Trophoblast cell (in vitro differentiated cells and primary cell): ENCODE measurements at regions not wholly inside any gene's neighbourhood (a gene's known extent, or its start where the extent isn't known, plus 50 kb on each side); places are given as distances from the start of the nearest gene placed in this dataset.

ENCODE experiments used
- DNase-seq, 2 donors: peaks; one replicate each; pipeline ENCODE4 v3.0.0-alpha.2; 2016
- H2AFZ ChIP-seq: 2 replicates; pipeline ENCODE4 v1.6.1; 2013; ENCODE audit warnings: low read length, moderate library complexity, mild to moderate bottlenecking; ENCODE audit not compliant: insufficient read depth, poor library complexity
- H2AK5ac ChIP-seq: 2 replicates; pipeline ENCODE4 v1.6.1; 2013; ENCODE audit warnings: mild to moderate bottlenecking, low read length
- H2BK120ac ChIP-seq: 2 replicates; pipeline ENCODE4 v1.6.1; 2013; ENCODE audit warnings: low read length, mild to moderate bottlenecking, moderate library complexity; ENCODE audit not compliant: insufficient read depth, poor library complexity
- H2BK12ac ChIP-seq: 2 replicates; pipeline ENCODE4 v1.6.1; 2013; ENCODE audit warnings: mild to moderate bottlenecking, low read length, moderate library complexity
- H2BK5ac ChIP-seq: 2 replicates; pipeline ENCODE4 v1.6.1; 2013; ENCODE audit warnings: low read length, low read depth, moderate library complexity, mild to moderate bottlenecking; ENCODE audit not compliant: poor library complexity
- H3K14ac ChIP-seq: 2 replicates; pipeline ENCODE4 v1.6.1; 2013; ENCODE audit warnings: mild to moderate bottlenecking, low read length
- H3K18ac ChIP-seq: 2 replicates; pipeline ENCODE4 v1.6.1; 2013; ENCODE audit warnings: mild to moderate bottlenecking, low read length
- H3K23ac ChIP-seq: 2 replicates; pipeline ENCODE4 v1.6.1; 2013; ENCODE audit warnings: low read length
- H3K27ac ChIP-seq: 2 replicates; pipeline ENCODE4 v1.5.1; 2013; ENCODE audit warnings: low read depth, mild to moderate bottlenecking, inconsistent platforms, low read length, moderate library complexity
- H3K27me3 ChIP-seq: 2 replicates; pipeline ENCODE4 v1.6.1; 2013; ENCODE audit warnings: inconsistent platforms, mild to moderate bottlenecking, low read length, moderate library complexity; ENCODE audit not compliant: insufficient read depth
- H3K36me3 ChIP-seq, 2 experiments: 1 replicate in 1 of 2; 2 replicates in 1 of 2; pipeline ENCODE4 v1.6.1; 2013; ENCODE audit warnings: low read length in 2 of 2, mild to moderate bottlenecking in 2 of 2, moderate library complexity in 1 of 2; ENCODE audit not compliant: insufficient read depth in 2 of 2, control insufficient read depth in 1 of 2
- H3K4ac ChIP-seq: 2 replicates; pipeline ENCODE4 v1.6.1; 2013; ENCODE audit warnings: low read depth, mild to moderate bottlenecking, low read length, moderate library complexity
- H3K4me1 ChIP-seq, 2 experiments: 1 replicate in 1 of 2; 2 replicates in 1 of 2; pipeline ENCODE4 v1.6.1; 2013; ENCODE audit warnings: low read length in 2 of 2, mild to moderate bottlenecking in 2 of 2, moderate library complexity in 1 of 2; ENCODE audit not compliant: insufficient read depth in 2 of 2, control insufficient read depth in 1 of 2
- H3K4me2 ChIP-seq: 2 replicates; pipeline ENCODE4 v1.6.1; 2013; ENCODE audit warnings: inconsistent platforms, mild to moderate bottlenecking, low read length, moderate library complexity
- H3K4me3 ChIP-seq: 2 replicates; pipeline ENCODE4 v1.5.1; 2013; ENCODE audit warnings: mild to moderate bottlenecking, low read depth, low read length, inconsistent platforms
- H3K79me1 ChIP-seq: one replicate; pipeline ENCODE4 v1.6.1; 2013; ENCODE audit warnings: low read length
- H3K79me2 ChIP-seq: 2 replicates; pipeline ENCODE4 v1.6.1; 2013; ENCODE audit warnings: low read length, mild to moderate bottlenecking; ENCODE audit not compliant: control insufficient read depth, insufficient read depth, poor library complexity
- H3K9ac ChIP-seq: 2 replicates; pipeline ENCODE4 v1.6.1; 2013; ENCODE audit warnings: mild to moderate bottlenecking, low read length
- H3K9me3 ChIP-seq: 2 replicates; pipeline ENCODE4 v1.6.1; 2013; ENCODE audit warnings: low read depth, mild to moderate bottlenecking, control low read depth, inconsistent platforms, low read length; ENCODE audit not compliant: insufficient read depth
- H4K12ac ChIP-seq: 2 replicates; pipeline ENCODE4 v1.6.1; 2013; ENCODE audit warnings: low read depth, mild to moderate bottlenecking, low read length, moderate library complexity
- H4K8ac ChIP-seq: 2 replicates; pipeline ENCODE4 v1.6.1; 2013; ENCODE audit warnings: low read depth, mild to moderate bottlenecking, low read length, moderate library complexity
- H4K91ac ChIP-seq: one replicate; pipeline ENCODE4 v1.6.1; 2013; ENCODE audit warnings: low read depth, mild to moderate bottlenecking, low read length, moderate library complexity
- WGBS: extraction: QIAGEN DNeasy Blood & Tissue Kit; methylation state at CpG from one replicate; pipeline ENCODE4 v1.1.7; 2013; ENCODE audit warnings: missing lambda C conversion rate; ENCODE audit not compliant: insufficient read length, insufficient coverage; ENCODE audit errors: extremely low coverage; 5-methylcytosine and 5-hydroxymethylcytosine counted together

DNA sequence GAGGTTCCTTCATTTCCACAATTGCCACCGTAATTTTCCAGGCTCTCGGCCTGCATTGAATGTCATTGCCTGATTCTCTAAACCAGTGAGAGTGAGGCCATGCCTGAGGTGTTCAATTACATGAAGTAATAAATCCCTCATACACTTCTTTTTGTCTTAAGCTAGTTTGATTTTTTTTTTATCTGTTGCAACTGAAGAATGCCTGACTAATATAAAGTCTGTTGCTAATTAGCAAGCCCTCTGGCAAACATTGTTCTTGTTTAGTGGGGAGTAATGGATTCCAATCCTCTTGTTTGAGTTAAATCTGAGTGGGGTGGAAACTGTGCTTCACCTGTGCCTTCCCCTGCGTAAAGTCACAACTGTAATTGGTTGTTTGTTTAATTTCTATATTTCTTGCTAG is 338.1 kb upstream of the ATP10B start:
- H3K36me3 ChIP-seq: no peaks in the 10 kb centered on the region
- no peak overlapping the region for H3K4me3 ChIP-seq
- DNase-seq: no peak
- WGBS: no CpG with 5 or more reads among the region's 3 CpGs
- H2BK120ac ChIP-seq: no peak overlapping the region
- no peak overlapping the region for H4K91ac ChIP-seq
- H2AFZ ChIP-seq: no peak overlapping the region
- no peaks in the 10 kb centered on the region for H3K9me3 ChIP-seq
- H3K4me2 ChIP-seq: no peak overlapping the region
- H3K23ac ChIP-seq: no peak overlapping the region
- no peak overlapping the region for H3K9ac ChIP-seq
- no peak overlapping the region for H3K27ac ChIP-seq
- H3K79me2 ChIP-seq: no peaks in the 10 kb centered on the region
- no peak overlapping the region for H2BK5ac ChIP-seq
- no peak overlapping the region for H2AK5ac ChIP-seq
- H3K18ac ChIP-seq: no peak overlapping the region
- no peak overlapping the region for H4K8ac ChIP-seq
- no peak overlapping the region for H4K12ac ChIP-seq
- H3K79me1 ChIP-seq: no peaks in the 10 kb centered on the region
- H3K4me1 ChIP-seq: no peaks in the 10 kb centered on the region
- H3K4ac ChIP-seq: no peak overlapping the region
- no peaks in the 10 kb centered on the region for H3K27me3 ChIP-seq
- no peak overlapping the region for H2BK12ac ChIP-seq
- H3K14ac ChIP-seq: no peak overlapping the region

DNA sequence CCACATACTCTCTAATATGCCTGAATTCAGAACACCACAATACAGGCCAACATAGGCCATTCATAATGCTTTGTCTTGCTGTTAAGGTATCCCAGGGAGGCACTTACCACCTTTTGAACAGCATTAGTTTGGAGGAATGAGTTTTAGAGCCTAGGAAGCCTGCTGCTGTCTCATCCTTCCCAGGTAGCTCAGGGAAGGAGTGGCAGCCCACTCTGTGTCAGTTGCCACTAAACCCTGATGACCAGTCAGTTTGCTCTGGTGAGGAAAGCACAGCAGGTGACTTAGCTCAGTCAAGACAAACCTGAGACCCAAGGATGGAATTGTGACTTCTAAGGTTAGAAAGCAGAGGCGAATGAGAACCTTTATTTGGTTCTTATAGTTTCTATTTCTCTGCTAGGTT is 337.4 kb upstream of the ATP10B start:
- Histone ChIP-seq H3K9me3 (no peaks in the 10 kb centered on the region), H3K4me3 (no peak overlapping the region), H4K8ac (no peak overlapping the region), H3K36me3 (no peaks in the 10 kb centered on the region), H3K27me3 (no peaks in the 10 kb centered on the region), H3K27ac (no peak overlapping the region), H3K4me1 (no peaks in the 10 kb centered on the region), H2AK5ac (no peak overlapping the region), H4K91ac (no peak overlapping the region), H4K12ac (no peak overlapping the region), H3K14ac (no peak overlapping the region), H3K4ac (no peak overlapping the region), H2BK12ac (no peak overlapping the region), H3K79me1 (no peaks in the 10 kb centered on the region), H2AFZ (no peak overlapping the region), H2BK120ac (no peak overlapping the region), H3K23ac (no peak overlapping the region), H3K18ac (no peak overlapping the region), H3K79me2 (no peaks in the 10 kb centered on the region), H3K4me2 (no peak overlapping the region), H3K9ac (no peak overlapping the region), H2BK5ac (no peak overlapping the region)
- WGBS: no CpG with 5 or more reads among the region's 1 CpG
- no peak for DNase-seq

DNA sequence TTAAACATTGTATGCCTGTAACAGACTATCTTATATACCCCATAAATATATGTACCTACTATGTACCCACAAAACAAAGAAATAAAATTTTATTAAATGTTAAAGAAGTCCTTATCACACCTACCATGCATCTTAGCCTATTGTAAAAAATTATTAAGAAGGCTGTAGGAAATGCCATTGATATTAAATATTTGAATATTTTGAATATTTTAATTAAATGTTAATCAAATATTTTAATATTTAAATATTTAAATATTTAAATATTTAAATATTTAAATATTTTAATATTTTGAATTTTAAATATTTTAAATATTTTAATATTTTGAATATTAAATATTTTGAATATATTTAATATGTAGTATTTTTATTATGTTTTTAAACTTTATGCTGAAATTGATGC is 331.5 kb upstream of the ATP10B start:
- Histone ChIP-seq H3K9me3 (no peaks in the 10 kb centered on the region), H3K23ac (no peak overlapping the region), H2AK5ac (no peak overlapping the region), H3K14ac (no peak overlapping the region), H3K9ac (no peak overlapping the region), H3K4me2 (no peak overlapping the region), H2BK5ac (no peak overlapping the region), H3K27me3 (no peaks in the 10 kb centered on the region), H3K79me1 (no peaks in the 10 kb centered on the region), H3K4ac (no peak overlapping the region), H2AFZ (no peak overlapping the region), H3K4me1 (no peaks in the 10 kb centered on the region), H2BK120ac (no peak overlapping the region), H2BK12ac (no peak overlapping the region), H4K12ac (no peak overlapping the region), H3K4me3 (no peak overlapping the region), H3K36me3 (no peaks in the 10 kb centered on the region), H4K91ac (no peak overlapping the region), H3K79me2 (no peaks in the 10 kb centered on the region), H4K8ac (no peak overlapping the region), H3K27ac (no peak overlapping the region), H3K18ac (no peak overlapping the region)
- no peak for DNase-seq

- Histone ChIP-seq H3K27me3 (no peaks in the 10 kb centered on the region), H3K27ac (no peak overlapping the region), H2BK12ac (no peak overlapping the region), H4K91ac (no peak overlapping the region), H3K36me3 (no peaks in the 10 kb centered on the region), H3K79me1 (no peaks in the 10 kb centered on the region), H3K23ac (no peak overlapping the region), H3K4me3 (no peak overlapping the region), H2AK5ac (no peak overlapping the region), H3K9ac (no peak overlapping the region), H2BK120ac (no peak overlapping the region), H3K14ac (no peak overlapping the region), H2AFZ (no peak overlapping the region), H4K8ac (no peak overlapping the region), H4K12ac (no peak overlapping the region), H3K4me2 (no peak overlapping the region), H3K79me2 (no peaks in the 10 kb centered on the region), H3K4ac (no peak overlapping the region), H2BK5ac (no peak overlapping the region), H3K4me1 (no peaks in the 10 kb centered on the region), H3K18ac (no peak overlapping the region), H3K9me3 (no peaks in the 10 kb centered on the region)
- WGBS: no CpG with 5 or more reads among the region's 2 CpGs
- DNase-seq: no peak
Observed at GRCh38 chr5:161176221-161176620, 324.2 kb upstream of the ATP10B start.

- Histone ChIP-seq H4K91ac (no peak overlapping the region), H3K9ac (no peak overlapping the region), H2AK5ac (no peak overlapping the region), H3K4me3 (no peak overlapping the region), H4K12ac (no peak overlapping the region), H2BK120ac (no peak overlapping the region), H3K79me2 (no peaks in the 10 kb centered on the region), H3K27me3 (no peaks in the 10 kb centered on the region), H2BK5ac (no peak overlapping the region), H4K8ac (no peak overlapping the region), H3K9me3 (no peaks in the 10 kb centered on the region), H2BK12ac (no peak overlapping the region), H3K4me1 (no peaks in the 10 kb centered on the region), H2AFZ (no peak overlapping the region), H3K4ac (no peak overlapping the region), H3K27ac (no peak overlapping the region), H3K23ac (no peak overlapping the region), H3K4me2 (no peak overlapping the region), H3K18ac (no peak overlapping the region), H3K14ac (no peak overlapping the region), H3K79me1 (no peaks in the 10 kb centered on the region), H3K36me3 (no peaks in the 10 kb centered on the region)
- no peak for DNase-seq
- WGBS: no CpG with 5 or more reads among the region's 2 CpGs
Observed at GRCh38 chr5:161169776-161170175, 317.8 kb upstream of the ATP10B start.
